ENCODE measurements at regions not wholly inside any gene's neighbourhood (a gene's known extent, or its start where the extent isn't known, plus 50 kb on each side); places are given as distances from the start of the nearest gene placed in this dataset.
A peak's percentile ranks its signal among the peaks of the same experiment; 100 is the strongest.

- no peaks in the 10 kb centered on the region for H3K36me3 ChIP-seq
- H3K27me3 ChIP-seq, result no peaks in the 10 kb centered on the region
- peaks cover 6 to 10% (median 9%) of the 10 kb centered on the region in 4 donors for H3K4me1 ChIP-seq
- no peak overlapping the region for H3K4me3 ChIP-seq
- 70% methylated on average over 6 of the region's 6 CpGs for WGBS, 2 donors
- TF ChIP-seq POLR2A (IDR thresholded peaks at IDR 0.05) (no peak), EP300 (IDR thresholded peaks at IDR 0.05) (peak in 3 of 4 donors; percentile 38 to 60 (median 40)), CTCF (IDR thresholded peaks at IDR 0.05) (no peak), POLR2AphosphoS5 (IDR thresholded peaks at IDR 0.05) (peak; percentile 8 to 23)
- H3K27ac ChIP-seq, result peak overlapping the region in 1 of 4 donors; percentile 15
- ATAC-seq (ENCODE audit: low FRiP score in 2 of 2) (peak in 1 of 2 donors; percentile 60), DNase-seq (no peak)
- no peaks in the 10 kb centered on the region for H3K9me3 ChIP-seq
These were observed 135.5 kb downstream of the SETD4 start for GRCh38 chr21:35924714-35925301.

- TF ChIP-seq CTCF (IDR thresholded peaks at IDR 0.05) (no peak), POLR2AphosphoS5 (IDR thresholded peaks at IDR 0.05) (no peak), POLR2A (IDR thresholded peaks at IDR 0.05) (no peak), EP300 (IDR thresholded peaks at IDR 0.05) (no peak)
- WGBS, 2 donors, result 83 to 90% methylated on average over 3 to 5 of the region's 5 CpGs
- DNase-seq (no peak), ATAC-seq (ENCODE audit: low FRiP score in 2 of 2) (peak in 1 of 2 donors; percentile 32)
- no peaks in the 10 kb centered on the region for H3K27me3 ChIP-seq
- H3K27ac ChIP-seq, result no peak overlapping the region
- peaks cover 6 to 10% (median 9%) of the 10 kb centered on the region in 4 donors for H3K4me1 ChIP-seq
- no peaks in the 10 kb centered on the region for H3K36me3 ChIP-seq
- no peaks in the 10 kb centered on the region for H3K9me3 ChIP-seq
- H3K4me3 ChIP-seq, result no peak overlapping the region
These were observed 136.4 kb downstream of the SETD4 start for GRCh38 chr21:35923971-35924370.

GRCh38 chr21:35922618-35923017 is 137.7 kb downstream of the SETD4 start:
- no peak overlapping the region for H3K27ac ChIP-seq
- ATAC-seq (ENCODE audit: low FRiP score in 2 of 2), result no peak

GRCh38 chr21:35921471-35921870 is 138.9 kb downstream of the SETD4 start:
- Histone ChIP-seq H3K27me3 (no peaks in the 10 kb centered on the region), H3K36me3 (no peaks in the 10 kb centered on the region), H3K27ac (no peak overlapping the region), H3K4me1 (peaks cover 6 to 10% (median 9%) of the 10 kb centered on the region in 4 donors), H3K4me3 (no peak overlapping the region), H3K9me3 (no peaks in the 10 kb centered on the region)
- DNase-seq (no peak), ATAC-seq (ENCODE audit: low FRiP score in 2 of 2) (no peak)
- WGBS, 2 donors, result 48 to 97% methylated on average over 2 of the region's 2 CpGs
- no peak for TF ChIP-seq CTCF (IDR thresholded peaks at IDR 0.05)
- no peak for TF ChIP-seq POLR2A (IDR thresholded peaks at IDR 0.05)
- no peak for TF ChIP-seq POLR2AphosphoS5 (IDR thresholded peaks at IDR 0.05)
- no peak for TF ChIP-seq EP300 (IDR thresholded peaks at IDR 0.05)

More at GRCh38 chr21:35922618-35923017, 137.7 kb downstream of the SETD4 start:
- Histone ChIP-seq H3K4me1 (peaks cover 6 to 10% (median 9%) of the 10 kb centered on the region in 4 donors), H3K36me3 (no peaks in the 10 kb centered on the region), H3K9me3 (no peaks in the 10 kb centered on the region), H3K4me3 (no peak overlapping the region), H3K27me3 (no peaks in the 10 kb centered on the region)
- DNase-seq, result no peak
- TF ChIP-seq POLR2AphosphoS5 (IDR thresholded peaks at IDR 0.05) (no peak), CTCF (IDR thresholded peaks at IDR 0.05) (no peak), POLR2A (IDR thresholded peaks at IDR 0.05) (no peak)
- 81 to 87% methylated on average over 5 of the region's 5 CpGs for WGBS, 2 donors

- H3K4me1 ChIP-seq, result peaks cover 3 to 7% (median 6%) of the 10 kb centered on the region in 4 donors
- no peak overlapping the region for H3K27ac ChIP-seq
- H3K27me3 ChIP-seq, result no peaks in the 10 kb centered on the region
- H3K9me3 ChIP-seq, result no peaks in the 10 kb centered on the region
- no peak for ATAC-seq (ENCODE audit: low FRiP score in 2 of 2)
- no peak overlapping the region for H3K4me3 ChIP-seq
- no peaks in the 10 kb centered on the region for H3K36me3 ChIP-seq
- 47 to 55% methylated on average over 3 of the region's 3 CpGs for WGBS, 2 donors
- TF ChIP-seq POLR2AphosphoS5 (IDR thresholded peaks at IDR 0.05) (no peak), POLR2A (IDR thresholded peaks at IDR 0.05) (no peak), EP300 (IDR thresholded peaks at IDR 0.05) (no peak), CTCF (IDR thresholded peaks at IDR 0.05) (no peak)
- DNase-seq, result no peak
These were observed 139.9 kb downstream of the SETD4 start for GRCh38 chr21:35920436-35920835.

Measured in upper lobe of left lung (tissue), 6 donors.